HFFc6 (cell line): ENCODE measurements at regions not wholly inside any gene's neighbourhood (a gene's known extent, or its start where the extent isn't known, plus 50 kb on each side); places are given as distances from the start of the nearest gene placed in this dataset.

Experiments used
- DNase-seq: peaks from one replicate; pipeline ENCODE4 v3.0.0-alpha.2; 2018
- H3K27ac Mint-ChIP-seq: 2 replicates; pipeline ENCODE4 v1.8.0; 2020; ENCODE audit warnings: mild to moderate bottlenecking, mixed read lengths
- H3K27me3 Mint-ChIP-seq: 2 replicates; pipeline ENCODE4 v1.8.0; 2021; ENCODE audit warnings: mild to moderate bottlenecking, moderate library complexity, mixed read lengths; ENCODE audit not compliant: insufficient read depth
- H3K36me3 Mint-ChIP-seq: 2 replicates; pipeline ENCODE4 v1.8.0; 2021; ENCODE audit warnings: low read depth, mixed read lengths
- H3K4me1 Mint-ChIP-seq: 2 replicates; pipeline ENCODE4 v1.8.0; 2020; ENCODE audit warnings: low read depth, mixed read lengths
- H3K4me3 Mint-ChIP-seq: 2 replicates; pipeline ENCODE4 v1.8.0; 2020; ENCODE audit warnings: mild to moderate bottlenecking, moderate library complexity, mixed read lengths
- H3K9me3 Mint-ChIP-seq: 2 replicates; pipeline ENCODE4 v1.8.0; 2020; ENCODE audit warnings: mild to moderate bottlenecking, mixed read lengths
- CTCF ChIP-seq: fragments of 200-600 bp; sonication (generic); IDR thresholded peaks from 2 replicates; pipeline ENCODE4 v1.5.0; 2021; ENCODE audit warnings: antibody characterized with exemption, mild to moderate bottlenecking

- no peak for TF ChIP-seq CTCF
- Mint-ChIP-seq H3K36me3 (peaks cover 32% of the 10 kb centered on the region), H3K9me3 (peaks cover 30% of the 10 kb centered on the region), H3K4me1 (peaks cover 23% of the 10 kb centered on the region), H3K4me3 (no peak overlapping the region), H3K27me3 (peaks cover 11% of the 10 kb centered on the region; the same call in 1 of the 2 replicates), H3K27ac (no peak overlapping the region)
- DNase-seq: no peak
These were observed 249.3 kb downstream of the CYP26B1 start for GRCh38 chr2:71898375-71898774.

GRCh38 chr2:71897836-71898235 lies 249.8 kb downstream of the CYP26B1 start:
- peaks cover 11% of the 10 kb centered on the region; the same call in 1 of the 2 replicates for H3K27me3 Mint-ChIP-seq
- no peak for TF ChIP-seq CTCF
- H3K4me3 Mint-ChIP-seq: no peak overlapping the region
- H3K27ac Mint-ChIP-seq: no peak overlapping the region
- peaks cover 26% of the 10 kb centered on the region for H3K4me1 Mint-ChIP-seq
- H3K36me3 Mint-ChIP-seq: peaks cover 37% of the 10 kb centered on the region
- no peak for DNase-seq
- H3K9me3 Mint-ChIP-seq: peaks cover 30% of the 10 kb centered on the region

- no peak for DNase-seq
- H3K4me3 Mint-ChIP-seq: no peak overlapping the region
- peaks cover 30% of the 10 kb centered on the region for H3K9me3 Mint-ChIP-seq
- H3K36me3 Mint-ChIP-seq: peaks cover 40% of the 10 kb centered on the region
- H3K27ac Mint-ChIP-seq: no peak overlapping the region
- peaks cover 13% of the 10 kb centered on the region for H3K27me3 Mint-ChIP-seq
- no peak for TF ChIP-seq CTCF
- peaks cover 22% of the 10 kb centered on the region for H3K4me1 Mint-ChIP-seq
These were observed 250.6 kb downstream of the CYP26B1 start for GRCh38 chr2:71897137-71897480.

- H3K27me3 Mint-ChIP-seq: peaks cover 13% of the 10 kb centered on the region
- no peak overlapping the region for H3K4me3 Mint-ChIP-seq
- peaks cover 40% of the 10 kb centered on the region for H3K36me3 Mint-ChIP-seq
- peaks cover 18% of the 10 kb centered on the region for H3K4me1 Mint-ChIP-seq
- H3K9me3 Mint-ChIP-seq: peaks cover 30% of the 10 kb centered on the region
- DNase-seq: no peak
- TF ChIP-seq CTCF: no peak
- H3K27ac Mint-ChIP-seq: no peak overlapping the region
These were observed 251.1 kb downstream of the CYP26B1 start for GRCh38 chr2:71896385-71897136.

- H3K9me3 Mint-ChIP-seq: peaks cover 21% of the 10 kb centered on the region
- H3K4me1 Mint-ChIP-seq: peaks cover 18% of the 10 kb centered on the region
- no peak for DNase-seq
- H3K4me3 Mint-ChIP-seq: no peak overlapping the region
- H3K36me3 Mint-ChIP-seq: peaks cover 31% of the 10 kb centered on the region
- peaks cover 13% of the 10 kb centered on the region for H3K27me3 Mint-ChIP-seq
- no peak for TF ChIP-seq CTCF
- no peak overlapping the region for H3K27ac Mint-ChIP-seq
These were observed 252.1 kb downstream of the CYP26B1 start for GRCh38 chr2:71895320-71896161.
